Embryonic facial prominence (tissue), 1 donor: ENCODE measurements at regions not wholly inside any gene's neighbourhood (a gene's known extent, or its start where the extent isn't known, plus 50 kb on each side); places are given as distances from the start of the nearest gene placed in this dataset.

Experiments used
- DNase-seq: peaks from one replicate; pipeline ENCODE4 v3.0.0-alpha.2; 2016; ENCODE audit errors: extremely low spot score

DNA sequence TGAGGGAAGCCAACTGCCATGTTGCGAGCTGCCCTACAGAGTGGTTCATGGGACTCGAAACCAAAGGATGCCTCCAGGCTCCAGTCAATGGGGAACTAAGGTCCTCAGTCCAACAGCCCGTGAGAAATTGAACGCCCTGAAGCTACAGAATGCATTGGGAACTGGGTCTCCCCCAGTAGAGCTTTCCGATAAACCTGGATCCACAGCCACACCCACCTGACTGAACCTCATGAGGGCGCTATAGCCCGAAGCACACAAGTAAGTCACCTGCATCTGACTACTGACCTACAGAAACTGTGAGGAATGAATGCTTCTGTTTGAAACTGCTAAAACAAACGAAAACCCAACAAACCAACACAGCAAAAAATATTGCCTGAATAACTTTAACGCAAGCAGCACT lies 1297.7 kb downstream of the AACS start:
- DNase-seq, result no peak

DNA sequence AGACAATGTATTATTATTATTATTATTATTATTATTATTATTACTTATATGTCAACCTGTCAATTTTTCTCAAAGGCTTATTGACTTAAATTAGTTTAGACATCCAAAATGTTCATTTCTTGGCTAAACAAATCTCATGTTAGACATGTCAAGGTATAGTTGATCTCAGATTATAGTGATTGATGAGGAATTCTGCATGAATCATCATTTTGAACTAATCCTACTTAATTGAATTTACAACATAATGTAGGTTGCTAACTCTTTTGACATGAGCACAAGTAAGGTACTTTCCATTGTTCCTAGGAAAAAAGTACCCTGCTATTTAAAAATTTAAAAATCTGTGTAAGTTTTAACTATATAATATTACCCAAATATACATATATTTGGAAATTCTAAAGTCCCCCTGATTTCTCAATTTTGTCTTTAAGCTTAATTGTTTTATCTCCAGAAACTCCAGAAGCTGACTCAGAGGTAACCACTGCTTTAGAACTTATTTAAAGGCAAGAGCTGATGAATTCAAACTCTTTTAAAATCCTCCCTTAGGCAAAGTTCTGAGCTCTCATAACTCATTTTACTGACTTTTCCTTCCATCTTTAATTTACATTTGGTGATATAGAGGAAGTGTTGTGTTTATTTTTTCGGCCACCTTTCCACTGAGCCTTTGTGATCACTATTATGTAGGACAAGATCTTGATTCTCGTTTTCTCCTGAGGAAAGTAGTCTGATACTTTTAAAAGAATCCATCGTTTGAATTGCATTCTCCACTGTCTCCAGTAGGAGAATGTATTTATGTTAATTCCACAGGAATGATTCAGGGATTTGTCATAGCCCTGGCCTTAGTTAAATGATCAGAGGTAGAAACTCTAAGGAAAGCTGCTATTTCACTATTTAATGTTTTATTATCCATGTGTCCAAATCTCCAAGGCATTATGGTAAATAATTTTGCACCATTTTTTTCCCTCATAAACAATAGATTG lies 1304.5 kb downstream of the AACS start:
- no peak for DNase-seq

DNA sequence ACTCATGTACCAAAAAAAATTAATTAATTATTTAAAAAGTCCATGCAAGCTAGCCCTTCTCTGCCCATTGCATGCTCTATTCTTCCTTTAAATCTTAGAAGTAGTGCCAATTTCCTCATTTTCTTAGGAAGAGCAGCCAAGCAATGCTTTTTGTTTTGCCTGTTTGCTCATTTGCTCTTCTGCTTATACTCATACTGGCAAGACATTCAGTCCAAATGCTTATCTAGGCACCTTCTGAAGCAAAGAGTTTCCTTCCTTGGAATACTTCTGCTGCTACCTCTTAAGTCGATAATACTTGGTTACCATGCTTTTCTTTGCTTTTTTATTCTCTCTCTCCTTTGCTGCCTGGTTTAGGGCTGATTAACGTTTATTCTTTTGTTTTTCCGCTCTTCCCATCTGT lies 1318.3 kb downstream of the AACS start:
- no peak for DNase-seq

DNA sequence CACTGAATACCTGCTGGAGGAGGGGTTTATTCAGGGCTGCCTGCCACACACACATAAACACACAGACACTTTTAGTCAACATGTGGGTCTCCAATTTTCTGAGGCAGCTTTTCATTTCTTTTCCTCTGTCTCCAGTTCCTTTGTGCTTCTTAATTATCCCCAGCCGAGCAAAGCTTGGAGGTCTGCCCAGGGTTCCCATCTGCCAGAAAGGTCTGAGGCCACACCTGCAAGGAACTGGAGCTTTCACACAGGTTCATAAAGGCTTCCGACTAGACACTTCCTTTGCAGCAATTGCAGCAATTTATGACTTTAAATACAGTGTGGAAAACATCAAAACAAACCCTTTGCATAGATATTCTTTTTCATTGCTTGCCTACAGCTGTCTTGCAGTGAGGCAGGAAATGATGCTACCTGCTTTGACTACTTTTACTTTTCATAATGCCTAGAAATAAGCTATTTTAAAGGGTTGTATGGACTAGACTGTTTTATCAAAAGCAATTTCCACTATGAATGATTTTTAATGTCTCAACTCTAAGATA lies 1318.9 kb downstream of the AACS start:
- DNase-seq, result no peak

DNA sequence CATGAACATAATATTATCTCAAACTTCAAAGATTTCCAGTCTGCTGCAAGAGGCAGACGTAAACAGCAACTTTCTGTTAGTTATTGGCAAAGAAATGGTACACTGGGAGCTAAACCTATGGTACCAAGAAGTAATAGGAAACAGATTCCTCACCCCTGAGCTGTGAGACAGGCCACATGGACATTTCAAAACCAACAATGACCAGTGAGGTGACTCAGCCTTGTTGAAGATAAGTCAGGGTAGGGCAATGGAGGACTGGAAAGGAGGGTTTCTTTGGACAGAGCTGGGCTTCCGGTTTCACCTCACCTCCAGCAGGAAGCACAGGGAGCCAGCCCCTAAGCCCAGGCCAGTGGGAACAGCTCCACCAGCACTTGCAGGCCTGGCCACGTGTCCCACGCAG lies 1320.5 kb downstream of the AACS start:
- no peak for DNase-seq

DNA sequence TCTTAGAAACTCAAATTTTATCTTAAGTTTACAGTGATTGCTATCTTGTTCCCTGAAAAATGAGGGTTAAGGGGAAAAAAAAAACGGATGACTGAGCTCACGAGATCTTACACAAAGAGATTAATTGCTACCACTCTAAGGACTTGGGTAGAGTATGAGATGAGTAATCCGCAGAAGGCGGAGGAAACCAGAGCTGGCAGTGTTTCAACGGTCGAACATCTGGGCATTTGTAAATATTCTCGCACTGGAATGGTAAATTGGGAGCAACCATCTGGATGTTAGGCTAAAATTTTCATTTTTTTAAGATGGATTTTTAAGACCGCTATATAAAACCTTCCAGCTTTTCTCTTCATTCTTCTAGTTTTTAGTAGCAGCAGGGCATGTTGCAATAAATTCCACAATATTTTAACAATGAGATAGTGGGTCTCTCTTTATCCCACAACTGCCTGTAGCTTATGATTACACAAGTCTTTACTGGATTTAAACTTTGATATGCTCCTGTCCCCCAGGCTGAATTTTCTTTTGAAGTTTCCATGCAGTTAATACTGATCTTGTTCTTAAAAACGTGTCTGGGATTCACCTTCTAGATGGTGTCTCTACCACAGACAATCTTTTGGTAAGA lies 1324.1 kb downstream of the AACS start:
- no peak for DNase-seq

DNA sequence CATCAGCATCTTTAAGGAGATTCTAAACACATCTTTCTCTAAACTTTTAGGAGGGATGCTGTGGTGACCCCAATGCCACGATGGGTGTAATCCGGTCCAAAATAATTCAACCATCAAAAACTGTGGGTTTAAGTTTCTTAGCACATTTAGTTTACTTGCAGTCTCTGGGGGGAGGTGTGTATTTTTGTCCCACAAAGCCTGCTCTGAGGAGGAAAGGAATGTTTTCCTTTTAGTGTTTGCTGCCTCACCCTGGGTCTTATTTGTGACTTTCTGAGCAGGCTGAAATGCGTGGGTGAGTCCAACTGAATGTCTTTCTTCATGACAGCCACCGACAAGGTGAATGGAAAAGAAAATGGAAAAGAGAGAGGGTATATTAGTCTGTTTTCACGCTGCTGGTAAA lies 1324.7 kb downstream of the AACS start:
- no peak for DNase-seq

DNA sequence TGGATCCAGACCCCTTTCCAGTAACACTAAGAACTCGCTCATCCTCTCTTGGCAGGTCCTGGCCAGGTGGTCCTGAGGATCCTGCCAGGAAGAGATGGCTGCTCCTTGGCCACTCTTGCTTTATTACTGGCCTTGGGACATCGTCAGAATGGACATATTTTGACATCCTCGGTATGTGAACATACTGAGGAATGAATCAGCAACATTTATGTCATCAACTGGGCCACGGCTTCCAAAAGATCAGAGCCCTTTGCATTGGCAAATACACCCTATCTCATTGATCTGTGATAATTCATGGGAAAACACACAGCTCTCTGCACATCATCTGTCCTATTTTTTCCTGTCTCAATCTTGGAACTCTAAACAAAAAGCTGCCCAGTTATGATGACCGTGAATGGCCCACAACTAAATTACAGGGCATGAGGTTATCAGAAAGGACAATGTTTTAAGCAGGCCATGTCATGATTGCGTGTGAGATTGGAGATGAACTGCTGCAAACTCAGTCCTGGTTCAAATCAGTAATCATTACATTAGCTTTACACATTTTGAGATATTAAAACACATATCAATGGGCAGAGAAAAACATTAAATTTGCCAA lies 1325.8 kb downstream of the AACS start:
- DNase-seq, result no peak

DNA sequence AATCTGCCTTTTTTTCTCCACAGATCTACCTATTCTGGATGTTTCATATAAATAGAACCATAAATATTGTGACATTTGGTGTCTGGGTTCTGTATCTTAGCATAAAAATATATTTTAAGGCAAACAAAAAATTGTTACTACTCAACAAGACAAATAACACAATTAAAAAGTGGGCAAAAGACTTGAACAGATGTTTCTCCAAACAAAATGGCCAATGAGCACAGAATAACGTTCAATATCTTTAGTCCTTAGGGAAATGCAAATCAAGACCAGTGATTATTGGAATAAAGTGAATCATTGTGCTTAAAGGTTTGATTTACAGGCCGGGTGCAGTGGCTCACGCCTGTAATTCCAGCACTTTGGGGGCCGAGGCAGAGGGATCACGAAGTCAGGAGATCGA lies 1331.3 kb downstream of the AACS start:
- DNase-seq, result no peak

DNA sequence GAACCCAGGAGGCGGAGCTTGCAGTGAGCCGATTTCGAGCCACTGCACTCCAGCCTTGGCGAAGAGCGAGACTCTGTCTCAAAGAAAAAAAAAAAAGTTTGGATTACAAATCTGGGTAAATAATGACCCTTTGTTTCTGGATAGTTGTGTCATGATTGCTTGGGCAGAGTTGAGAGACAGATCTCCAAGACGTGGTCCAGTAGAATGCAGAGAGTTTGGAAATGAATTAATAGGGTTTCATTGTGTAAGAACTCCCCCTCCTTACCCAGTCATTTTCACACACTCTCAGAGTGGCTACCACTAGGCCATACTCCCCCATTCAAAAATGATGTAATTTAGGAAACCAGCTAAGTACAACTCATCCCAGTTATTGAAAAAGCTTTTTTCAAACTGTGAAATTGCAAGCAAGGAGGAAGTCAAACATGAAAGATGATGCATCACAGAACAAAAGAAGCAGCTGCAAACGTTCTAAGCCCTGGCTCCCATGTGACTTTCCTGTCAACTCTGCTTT lies 1331.9 kb downstream of the AACS start:
- no peak for DNase-seq

DNA sequence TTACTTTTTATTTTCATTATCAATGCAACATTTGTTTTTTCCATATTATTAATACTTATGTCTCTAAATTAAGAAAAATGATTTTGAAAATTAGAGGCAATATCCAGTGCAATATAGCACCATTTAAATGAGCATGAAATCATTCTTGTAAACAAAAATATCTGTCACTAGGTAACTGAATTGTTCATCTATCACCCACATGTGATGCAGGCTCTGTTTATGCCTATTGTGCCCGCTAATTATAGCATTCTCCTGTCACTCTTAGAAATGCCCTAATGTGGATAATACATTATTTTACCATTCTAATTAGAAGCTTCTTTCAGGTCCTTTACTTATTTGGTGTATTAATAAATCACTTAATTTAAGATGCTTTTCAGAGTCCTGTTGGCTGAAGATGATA lies 1332.4 kb downstream of the AACS start:
- DNase-seq, result no peak

DNA sequence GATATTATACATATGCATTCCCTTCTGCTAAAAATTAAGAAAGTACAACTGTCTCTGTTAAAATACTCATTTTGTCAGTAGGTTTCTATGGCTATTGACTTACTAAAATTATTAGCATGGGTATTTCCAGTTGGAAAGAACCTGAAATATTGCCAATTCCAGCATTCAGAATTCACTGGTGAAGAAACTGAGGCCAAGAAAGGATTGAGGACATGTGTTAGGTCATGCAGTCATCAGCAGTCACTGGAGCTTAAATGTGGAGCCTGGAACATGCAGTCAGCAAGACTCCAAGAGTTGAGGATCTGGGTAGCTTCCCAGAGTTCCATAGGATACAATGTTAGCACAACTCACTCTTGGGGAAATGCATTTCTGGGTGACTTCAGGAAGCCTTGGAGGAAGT lies 1335.6 kb downstream of the AACS start:
- no peak for DNase-seq

DNA sequence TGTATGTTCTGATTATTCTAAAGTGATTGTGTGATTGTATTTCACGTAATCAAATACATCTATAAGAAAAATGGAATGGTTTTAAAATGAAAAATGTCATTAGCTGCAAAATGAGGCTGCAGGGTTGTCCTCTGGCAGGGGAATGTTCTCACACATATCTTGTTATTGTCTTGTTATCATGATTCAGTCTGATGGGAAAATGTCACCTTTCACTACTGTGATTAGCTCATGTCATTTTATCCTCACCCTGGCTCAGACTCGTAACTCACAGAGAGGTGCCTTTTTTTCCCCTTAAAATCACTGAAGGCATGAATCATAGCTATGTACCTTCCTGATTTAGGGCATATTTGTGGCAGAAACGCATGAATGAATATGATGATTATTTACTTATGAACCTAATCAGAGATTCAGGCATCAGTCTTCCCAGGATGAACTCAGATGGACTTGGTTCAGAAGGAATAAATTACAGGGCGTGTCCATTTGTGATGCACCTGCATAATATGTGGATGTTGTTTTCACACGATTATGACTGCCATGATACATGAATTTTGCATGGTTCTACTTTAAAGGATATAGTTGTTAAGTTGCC lies 1339.2 kb downstream of the AACS start:
- DNase-seq, result no peak

DNA sequence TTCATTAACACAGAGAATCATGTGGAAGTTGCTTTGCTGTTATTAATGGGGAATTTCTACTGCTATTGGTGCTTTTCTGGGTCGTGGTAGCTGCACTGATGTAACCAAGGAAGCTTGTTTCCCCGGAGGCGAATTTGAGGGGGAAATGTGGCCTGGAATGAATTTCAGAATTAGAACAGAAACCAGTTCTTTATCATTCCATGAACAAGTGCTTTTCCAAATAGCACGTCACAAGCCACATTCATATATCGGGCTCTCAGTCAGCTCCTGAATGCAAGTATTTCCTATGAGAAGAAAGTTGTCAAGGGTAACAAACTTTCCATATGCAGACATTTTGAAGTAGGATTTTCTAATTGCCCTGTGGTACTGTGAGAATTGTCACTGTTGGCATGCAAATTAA lies 1353.2 kb downstream of the AACS start:
- no peak for DNase-seq

DNA sequence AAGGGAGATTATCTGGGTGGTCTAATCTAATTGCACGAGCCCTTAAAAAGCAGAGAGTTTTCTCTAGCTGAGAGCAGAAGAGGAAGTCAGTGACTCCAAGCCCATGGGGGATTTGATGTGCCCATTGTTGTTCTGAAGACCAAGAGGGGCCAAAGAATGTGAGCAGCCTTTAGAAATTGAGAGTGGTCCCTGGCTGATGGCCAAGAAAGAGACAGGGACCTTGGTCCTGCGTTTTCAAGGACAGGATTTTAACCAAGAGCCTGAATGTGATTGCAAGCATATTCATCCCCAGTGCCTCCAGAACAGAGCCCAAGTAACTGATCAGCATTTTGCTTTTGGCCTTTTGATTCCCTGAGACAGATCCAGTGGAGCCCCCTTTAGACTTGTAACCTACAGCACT lies 1353.9 kb downstream of the AACS start:
- no peak for DNase-seq

DNA sequence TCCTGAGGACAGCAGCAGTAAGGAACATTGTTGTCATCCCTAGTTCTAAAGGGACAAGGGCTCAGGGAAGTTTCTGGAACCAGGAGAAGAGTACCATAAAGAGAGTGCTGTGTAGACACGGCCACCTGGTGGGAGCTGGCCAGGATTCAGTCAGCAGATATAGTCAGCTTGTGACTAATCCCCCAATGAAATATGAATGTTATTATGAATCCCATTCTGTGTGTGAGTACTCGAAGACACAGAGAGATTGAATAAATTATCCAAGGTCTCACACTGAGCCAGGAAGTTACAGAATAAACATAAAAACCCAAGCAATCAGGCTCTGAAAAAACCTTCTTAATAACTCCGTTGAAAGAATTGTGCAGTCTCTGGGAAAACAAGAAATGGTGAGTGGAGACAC lies 1359.5 kb downstream of the AACS start:
- DNase-seq, result no peak

DNA sequence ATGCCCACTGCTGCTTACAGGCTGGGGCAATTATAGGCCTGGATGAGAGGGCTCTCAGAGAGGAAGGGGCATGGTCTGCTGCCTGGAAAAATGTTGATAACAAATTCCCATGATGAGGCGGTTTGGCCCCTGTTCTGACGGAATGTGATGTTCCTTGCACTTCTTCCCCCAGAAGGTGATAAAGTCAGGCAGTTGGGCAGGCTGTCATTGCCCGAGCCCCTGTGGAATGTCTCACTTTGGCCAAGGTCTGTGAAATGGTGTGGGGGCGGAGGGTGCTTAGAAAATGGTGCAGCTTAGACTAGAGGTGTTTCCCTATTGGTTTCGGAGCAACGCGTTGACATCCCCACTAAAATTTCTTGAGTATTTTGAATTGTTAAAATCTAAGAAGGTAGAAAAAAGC lies 1360.0 kb downstream of the AACS start:
- no peak for DNase-seq

DNA sequence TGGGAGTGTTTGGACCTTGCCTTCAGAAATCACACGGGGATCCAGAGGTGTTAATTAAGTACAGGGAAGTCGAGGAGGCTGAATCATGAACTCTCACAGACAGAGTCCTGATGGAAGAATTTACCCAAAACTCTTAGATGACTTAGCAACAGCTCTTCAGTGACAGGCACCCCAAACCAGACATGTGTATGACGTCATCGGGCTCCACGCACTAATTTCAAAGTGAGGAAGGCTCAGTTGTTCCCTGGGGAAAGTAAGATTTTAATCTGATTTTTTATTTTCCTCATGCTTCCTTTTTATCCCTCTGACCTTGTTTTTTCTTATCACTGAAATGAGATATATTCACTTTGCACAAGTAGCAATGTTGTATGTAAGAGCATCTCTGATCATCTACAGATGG lies 1363.5 kb downstream of the AACS start:
- DNase-seq, result no peak

DNA sequence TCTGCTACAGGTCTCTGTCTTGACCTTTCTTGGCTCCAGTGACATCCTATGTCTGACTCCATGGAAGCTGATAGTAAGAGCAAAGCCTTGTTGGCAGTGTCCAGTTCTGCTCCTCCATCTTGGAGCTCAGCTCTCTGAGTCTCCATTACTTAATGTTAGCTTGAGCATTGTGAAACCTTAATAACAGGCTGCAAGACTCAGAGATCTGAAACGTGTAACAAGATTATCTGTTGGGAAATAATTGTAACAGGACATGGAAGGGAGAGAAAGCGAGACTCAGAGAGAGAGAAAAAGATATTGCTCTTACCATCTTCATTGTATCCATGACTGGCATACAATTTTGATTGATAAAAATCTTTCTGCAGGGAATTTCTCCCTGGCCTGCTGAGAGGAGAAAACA lies 1365.7 kb downstream of the AACS start:
- DNase-seq, result no peak

DNA sequence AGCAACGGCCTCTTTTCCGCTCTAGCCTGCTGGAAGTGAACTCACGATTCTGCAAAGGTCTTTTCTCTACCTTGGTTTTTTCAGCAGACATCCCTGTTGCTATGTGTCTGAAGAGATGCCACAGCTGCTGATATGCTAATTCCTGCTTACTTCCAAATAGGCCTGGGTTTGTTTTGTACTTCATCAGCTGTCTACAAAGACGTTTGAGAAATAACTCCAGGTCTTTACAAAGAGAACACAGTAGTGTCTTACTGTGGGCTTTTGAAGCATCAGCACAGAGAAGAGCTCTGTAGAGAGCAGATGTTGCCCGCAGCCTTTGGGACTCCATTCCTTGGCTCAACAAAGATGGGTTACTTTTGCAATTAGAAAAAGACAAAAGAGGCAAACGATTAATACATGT lies 1366.5 kb downstream of the AACS start:
- DNase-seq, result no peak

DNA sequence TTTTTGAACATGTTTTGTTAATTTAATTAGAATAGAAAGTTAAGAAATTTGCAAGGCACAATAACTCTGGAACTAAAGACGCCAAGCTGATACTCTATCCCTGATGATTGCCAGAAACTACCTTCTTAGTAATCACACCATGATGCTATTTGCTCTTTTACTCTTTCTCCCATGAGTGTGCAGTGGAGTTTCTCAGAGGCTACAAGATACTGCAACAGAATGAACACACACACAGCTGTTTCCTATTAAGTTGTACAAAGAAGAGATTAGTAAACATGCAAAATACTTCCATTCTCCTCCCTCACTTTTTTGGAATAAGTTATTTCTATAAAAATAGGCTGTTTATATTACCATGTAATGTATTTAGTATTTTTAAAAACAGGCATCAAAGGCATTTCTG lies 1367.5 kb downstream of the AACS start:
- no peak for DNase-seq

DNA sequence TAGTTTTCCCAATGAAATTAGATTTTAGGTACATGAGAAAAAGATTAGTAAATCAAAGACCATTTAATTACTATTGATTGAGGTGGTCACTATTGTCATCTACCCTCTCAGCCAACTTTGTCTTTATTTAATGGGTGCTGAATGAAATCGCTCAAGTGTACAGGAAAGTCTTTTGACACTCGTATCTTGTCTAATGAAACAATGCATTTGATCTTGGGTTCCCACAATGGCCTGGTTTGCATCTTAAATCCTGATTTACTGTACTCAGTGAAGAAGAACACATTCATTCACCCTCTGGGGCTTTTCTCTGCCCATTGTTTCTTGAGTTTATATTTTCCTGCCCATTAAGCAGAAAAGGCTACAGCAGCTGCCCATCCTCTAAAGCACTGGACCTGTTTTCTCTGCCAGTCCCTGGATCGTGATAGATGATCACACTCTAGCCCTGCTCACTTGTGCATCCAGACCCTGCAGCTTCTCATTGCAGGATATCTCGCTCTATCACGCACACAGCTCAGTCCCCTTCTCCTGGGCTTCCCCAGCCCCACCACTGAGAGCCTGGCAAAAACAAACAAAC lies 1369.3 kb downstream of the AACS start:
- no peak for DNase-seq
